SK-N-SH treated with all-trans-retinoic acid at 6 μM for 48 hours (cell line): ENCODE measurements at regions not wholly inside any gene's neighbourhood (a gene's known extent, or its start where the extent isn't known, plus 50 kb on each side); places are given as distances from the start of the nearest gene placed in this dataset.

ENCODE experiments used
- ARNTL ChIP-seq: fragments of 450-650 bp; formaldehyde crosslinking; IDR thresholded peaks from 2 replicates; pipeline ENCODE4 v1.5.0; 2020; ENCODE audit warnings: low read depth, mild to moderate bottlenecking, moderate library complexity, borderline replicate concordance
- CSDC2 ChIP-seq: fragments of 250-450 bp; sonication (Bioruptor Pico); IDR thresholded peaks from 2 replicates; pipeline ENCODE4 v1.5.0; 2020; ENCODE audit warnings: mild to moderate bottlenecking, moderate library complexity
- ESRRG ChIP-seq: fragments of 250-450 bp; sonication (Bioruptor Pico); IDR thresholded peaks from 2 replicates; pipeline ENCODE4 v1.6.1; 2021; ENCODE audit warnings: mild to moderate bottlenecking
- ISL1 ChIP-seq: fragments of 250-450 bp; sonication (Bioruptor Pico); IDR thresholded peaks from 2 replicates; pipeline ENCODE4 v2.1.2; 2022; ENCODE audit warnings: mild to moderate bottlenecking, moderate library complexity
- PATZ1 ChIP-seq: fragments of 250-450 bp; sonication (Bioruptor Pico); IDR thresholded peaks from 2 replicates; pipeline ENCODE4 v1.8.0; 2020; ENCODE audit warnings: mild to moderate bottlenecking, moderate library complexity, borderline replicate concordance
- POU6F1 ChIP-seq: fragments of 250-450 bp; sonication (Bioruptor Pico); IDR thresholded peaks from 2 replicates; pipeline ENCODE4 v1.8.0; 2021; ENCODE audit warnings: low read depth, mild to moderate bottlenecking, moderate library complexity, borderline replicate concordance
- RARB ChIP-seq: fragments of 250-450 bp; sonication (Bioruptor Pico); IDR thresholded peaks from 2 replicates; pipeline ENCODE4 v1.8.0; 2021; ENCODE audit warnings: mild to moderate bottlenecking, moderate library complexity
- ZNF565 ChIP-seq: fragments of 450-650 bp; formaldehyde crosslinking; conservative IDR thresholded peaks from 2 replicates; pipeline ENCODE4 v1.5.0; 2020; ENCODE audit warnings: low read depth, mild to moderate bottlenecking, moderate library complexity

GRCh38 chr17:13273806-13274205, 256.0 kb upstream of the ELAC2 start:
- TF ChIP-seq RARB (CRISPR knock-in tag) (no peak), POU6F1 (CRISPR knock-in tag) (no peak), ISL1 (no peak), ZNF565 (CRISPR knock-in tag) (no peak), PATZ1 (CRISPR knock-in tag) (no peak), ESRRG (CRISPR knock-in tag) (no peak), ARNTL (CRISPR knock-in tag) (no peak), CSDC2 (CRISPR knock-in tag) (no peak)
